IPS DF 4.7 (cell line): ENCODE measurements at regions not wholly inside any gene's neighbourhood (a gene's known extent, or its start where the extent isn't known, plus 50 kb on each side); places are given as distances from the start of the nearest gene placed in this dataset.
"Not testable (repeated sequence)": the region's sequence is repeated elsewhere in the genome, so short reads cannot be mapped to it uniquely, and the experiment has no call there.

Source experiments
- DNase-seq: peaks from one replicate; pipeline ENCODE4 v3.0.0-alpha.2; 2013; ENCODE audit warnings: low spot score; ENCODE audit errors: extremely low read depth

GRCh38 chr13:67498948-67499347, 268.8 kb upstream of the PCDH9 start:
- DNase-seq, result no peak

GRCh38 chr13:67493835-67494234, 263.7 kb upstream of the PCDH9 start:
- no peak for DNase-seq

GRCh38 chr13:67489016-67489415, 258.9 kb upstream of the PCDH9 start:
- DNase-seq, result no peak

GRCh38 chr13:67481445-67481844, 251.3 kb upstream of the PCDH9 start:
- no peak for DNase-seq

GRCh38 chr13:67474115-67474514, 244.0 kb upstream of the PCDH9 start:
- no peak for DNase-seq

- no peak for DNase-seq
These were observed 239.5 kb upstream of the PCDH9 start for GRCh38 chr13:67469623-67470022.

- DNase-seq, result no peak
These were observed 236.4 kb upstream of the PCDH9 start for GRCh38 chr13:67466569-67466968.

GRCh38 chr13:67464154-67464553, 234.0 kb upstream of the PCDH9 start:
- DNase-seq, result no peak

GRCh38 chr13:67462098-67462497, 232.0 kb upstream of the PCDH9 start:
- no peak for DNase-seq

- DNase-seq, result not testable (repeated sequence)
These were observed 222.4 kb upstream of the PCDH9 start for GRCh38 chr13:67452526-67452925.

GRCh38 chr13:67445436-67445835, 215.3 kb upstream of the PCDH9 start:
- DNase-seq, result no peak

GRCh38 chr13:67443923-67444322, 213.8 kb upstream of the PCDH9 start:
- no peak for DNase-seq

GRCh38 chr13:67440236-67440975, 210.3 kb upstream of the PCDH9 start:
- no peak for DNase-seq

GRCh38 chr13:67439365-67439764, 209.2 kb upstream of the PCDH9 start:
- DNase-seq, result no peak

GRCh38 chr13:67438465-67438864, 208.3 kb upstream of the PCDH9 start:
- DNase-seq, result peak; percentile 5

- no peak for DNase-seq
These were observed 207.1 kb upstream of the PCDH9 start for GRCh38 chr13:67437244-67437643.

GRCh38 chr13:67421475-67421874, 191.3 kb upstream of the PCDH9 start:
- no peak for DNase-seq

- DNase-seq, result peak; percentile 44
These were observed 186.2 kb upstream of the PCDH9 start for GRCh38 chr13:67416047-67416925.

GRCh38 chr13:67410645-67411044, 180.5 kb upstream of the PCDH9 start:
- DNase-seq, result no peak

- no peak for DNase-seq
These were observed 178.7 kb upstream of the PCDH9 start for GRCh38 chr13:67408798-67409197.

- DNase-seq, result no peak
These were observed 172.4 kb upstream of the PCDH9 start for GRCh38 chr13:67402546-67402945.

- DNase-seq, result no peak
These were observed 165.4 kb upstream of the PCDH9 start for GRCh38 chr13:67395577-67395976.

GRCh38 chr13:67392014-67392413, 161.9 kb upstream of the PCDH9 start:
- DNase-seq, result no peak
